Smooth muscle cell (in vitro differentiated cells): ENCODE measurements at regions not wholly inside any gene's neighbourhood (a gene's known extent, or its start where the extent isn't known, plus 50 kb on each side); places are given as distances from the start of the nearest gene placed in this dataset.

Experiments
- DNase-seq: peaks from one replicate; lab custom pipeline; 2025; ENCODE audit not compliant: unreplicated experiment; lab: John Stamatoyannopoulos, UW
- H2AFZ ChIP-seq: fragments of 200-600 bp; sonication (generic); 2 replicates; pipeline ENCODE4 v1.6.0; 2016; ENCODE audit warnings: antibody characterized with exemption, low read depth, mild to moderate bottlenecking
- H3F3A ChIP-seq: fragments of 200-600 bp; sonication (generic); 2 replicates; pipeline ENCODE4 v1.6.0; 2017; ENCODE audit warnings: antibody characterized with exemption, low read depth
- H3K27ac ChIP-seq: fragments of 200-600 bp; sonication (generic); 2 replicates; pipeline ENCODE4 v1.5.1; 2016; ENCODE audit warnings: low read depth, mild to moderate bottlenecking
- H3K27me3 ChIP-seq: fragments of 200-600 bp; sonication (generic); 2 replicates; pipeline ENCODE4 v1.6.1; 2016; ENCODE audit warnings: low read depth, mild to moderate bottlenecking
- H3K36me3 ChIP-seq: fragments of 200-600 bp; sonication (generic); 2 replicates; pipeline ENCODE4 v1.5.1; 2016; ENCODE audit warnings: low read depth
- H3K4me1 ChIP-seq: fragments of 200-600 bp; sonication (generic); 2 replicates; pipeline ENCODE4 v1.5.1; 2016; ENCODE audit warnings: low read depth
- H3K4me2 ChIP-seq: fragments of 200-600 bp; sonication (generic); 2 replicates; pipeline ENCODE4 v1.6.0; 2016; ENCODE audit warnings: mild to moderate bottlenecking
- H3K4me3 ChIP-seq: fragments of 200-600 bp; sonication (generic); 2 replicates; pipeline ENCODE4 v1.5.1; 2016; ENCODE audit warnings: mild to moderate bottlenecking
- H3K79me2 ChIP-seq: fragments of 200-600 bp; sonication (generic); 2 replicates; pipeline ENCODE4 v1.6.0; 2016; ENCODE audit warnings: low read depth, mild to moderate bottlenecking
- H3K9ac ChIP-seq: fragments of 200-600 bp; sonication (generic); 2 replicates; pipeline ENCODE4 v1.6.0; 2016; ENCODE audit warnings: low read depth
- H3K9me3 ChIP-seq: fragments of 200-600 bp; sonication (generic); replicated peaks from 2 replicates; pipeline ENCODE4 v1.5.1; 2016; ENCODE audit warnings: low read depth
- H4K20me1 ChIP-seq: fragments of 200-600 bp; sonication (generic); 2 replicates; pipeline ENCODE4 v1.6.0; 2016; ENCODE audit warnings: low read depth
- CTCF ChIP-seq: fragments of 200-600 bp; sonication (generic); IDR thresholded peaks from 2 replicates; pipeline ENCODE4 v1.5.1; 2017; ENCODE audit warnings: borderline replicate concordance, mild to moderate bottlenecking, antibody characterized with exemption; ENCODE audit not compliant: insufficient read depth, poor library complexity, severe bottlenecking
- WGBS: methylation state at CpG from one replicate; pipeline ENCODE4 v1.1.7; 2016; ENCODE audit warnings: low lambda C conversion rate; 5-methylcytosine and 5-hydroxymethylcytosine counted together

GRCh38 chr5:172584638-172585037, 56.4 kb upstream of the NEURL1B start:
- H4K20me1 ChIP-seq: no peaks in the 10 kb centered on the region
- H3K9me3 ChIP-seq: no peaks in the 10 kb centered on the region
- no peaks in the 10 kb centered on the region for H3K4me1 ChIP-seq
- no peak overlapping the region for H3K4me2 ChIP-seq
- TF ChIP-seq CTCF: no peak
- no peaks in the 10 kb centered on the region for H3K79me2 ChIP-seq
- no peak overlapping the region for H3K4me3 ChIP-seq
- no peaks in the 10 kb centered on the region for H3K27me3 ChIP-seq
- no peak for DNase-seq
- H3K27ac ChIP-seq: no peak overlapping the region
- no peaks in the 10 kb centered on the region for H3K36me3 ChIP-seq
- 80% methylated on average over 8 of the region's 8 CpGs for WGBS
- H2AFZ ChIP-seq: no peak overlapping the region
- H3F3A ChIP-seq: no peaks in the 10 kb centered on the region
- H3K9ac ChIP-seq: no peak overlapping the region

GRCh38 chr5:172583931-172584511, 57.0 kb upstream of the NEURL1B start:
- DNase-seq: no peak
- no peak for TF ChIP-seq CTCF
- Histone ChIP-seq H3F3A (no peaks in the 10 kb centered on the region), H3K4me3 (no peak overlapping the region), H4K20me1 (no peaks in the 10 kb centered on the region), H3K79me2 (no peaks in the 10 kb centered on the region), H2AFZ (no peak overlapping the region), H3K4me1 (no peaks in the 10 kb centered on the region), H3K4me2 (no peak overlapping the region), H3K36me3 (no peaks in the 10 kb centered on the region), H3K9ac (no peak overlapping the region), H3K27me3 (no peaks in the 10 kb centered on the region), H3K27ac (no peak overlapping the region), H3K9me3 (no peaks in the 10 kb centered on the region)
- WGBS: 54% methylated on average over 7 of the region's 7 CpGs

- TF ChIP-seq CTCF: no peak
- no peaks in the 10 kb centered on the region for H3K27me3 ChIP-seq
- no peaks in the 10 kb centered on the region for H3K4me1 ChIP-seq
- no peak overlapping the region for H3K4me3 ChIP-seq
- no peaks in the 10 kb centered on the region for H3K36me3 ChIP-seq
- no peaks in the 10 kb centered on the region for H3F3A ChIP-seq
- no peak overlapping the region for H3K27ac ChIP-seq
- no peak overlapping the region for H2AFZ ChIP-seq
- 94% methylated on average over 6 of the region's 6 CpGs for WGBS
- H3K9me3 ChIP-seq: no peaks in the 10 kb centered on the region
- no peak overlapping the region for H3K9ac ChIP-seq
- no peaks in the 10 kb centered on the region for H3K79me2 ChIP-seq
- no peak overlapping the region for H3K4me2 ChIP-seq
- H4K20me1 ChIP-seq: no peaks in the 10 kb centered on the region
- DNase-seq: no peak
Observed at GRCh38 chr5:172582940-172583339, 58.1 kb upstream of the NEURL1B start.

- Histone ChIP-seq H4K20me1 (no peaks in the 10 kb centered on the region), H3K4me3 (no peak overlapping the region), H3K9me3 (no peaks in the 10 kb centered on the region), H3F3A (no peaks in the 10 kb centered on the region), H3K4me2 (no peak overlapping the region), H3K27ac (no peak overlapping the region), H3K79me2 (no peaks in the 10 kb centered on the region), H3K27me3 (no peaks in the 10 kb centered on the region), H3K9ac (no peak overlapping the region), H3K36me3 (no peaks in the 10 kb centered on the region), H2AFZ (no peak overlapping the region), H3K4me1 (no peaks in the 10 kb centered on the region)
- DNase-seq: no peak
- WGBS: 81% methylated on average over 4 of the region's 4 CpGs
- TF ChIP-seq CTCF: no peak
Observed at GRCh38 chr5:172581315-172581714, 59.7 kb upstream of the NEURL1B start.
